SK-N-SH treated with all-trans-retinoic acid at 6 μM for 48 hours (cell line): ENCODE measurements at regions not wholly inside any gene's neighbourhood (a gene's known extent, or its start where the extent isn't known, plus 50 kb on each side); places are given as distances from the start of the nearest gene placed in this dataset.

ENCODE experiments used
- ATAC-seq: fragments of 200-7000 bp; cut with Tn5 transposase; 3 replicates; pipeline ENCODE4 v1.9.1; 2020; ENCODE audit warnings: mild to moderate bottlenecking, moderate library complexity
- ARNTL ChIP-seq: fragments of 450-650 bp; formaldehyde crosslinking; IDR thresholded peaks from 2 replicates; pipeline ENCODE4 v1.5.0; 2020; ENCODE audit warnings: low read depth, mild to moderate bottlenecking, moderate library complexity, borderline replicate concordance
- BACH2 ChIP-seq: fragments of 250-450 bp; sonication (Bioruptor Pico); IDR thresholded peaks from 2 replicates; pipeline ENCODE4 v1.9.0; 2021; ENCODE audit warnings: mild to moderate bottlenecking, borderline replicate concordance
- CREB5 ChIP-seq: fragments of 250-450 bp; sonication (Bioruptor Pico); IDR thresholded peaks from 2 replicates; pipeline ENCODE4 v1.5.1; 2020; ENCODE audit warnings: low read depth, mild to moderate bottlenecking, moderate library complexity
- CSDC2 ChIP-seq: fragments of 250-450 bp; sonication (Bioruptor Pico); IDR thresholded peaks from 2 replicates; pipeline ENCODE4 v1.5.0; 2020; ENCODE audit warnings: mild to moderate bottlenecking, moderate library complexity
- CSRNP3 ChIP-seq: fragments of 250-450 bp; sonication (Bioruptor Pico); IDR thresholded peaks from 2 replicates; pipeline ENCODE4 v1.5.1; 2021; ENCODE audit warnings: mild to moderate bottlenecking, moderate library complexity
- GLIS3 ChIP-seq: fragments of 250-450 bp; sonication (Bioruptor Pico); IDR thresholded peaks from 2 replicates; pipeline ENCODE4 v1.5.0; 2020; ENCODE audit warnings: mild to moderate bottlenecking, moderate library complexity
- ISL1 ChIP-seq: fragments of 250-450 bp; sonication (Bioruptor Pico); IDR thresholded peaks from 2 replicates; pipeline ENCODE4 v2.1.2; 2022; ENCODE audit warnings: mild to moderate bottlenecking, moderate library complexity
- OSR1 ChIP-seq: fragments of 250-450 bp; sonication (Bioruptor Pico); IDR thresholded peaks from 2 replicates; pipeline ENCODE4 v1.8.0; 2022; ENCODE audit warnings: moderate library complexity, mild to moderate bottlenecking, inconsistent platforms
- PATZ1 ChIP-seq: fragments of 250-450 bp; sonication (Bioruptor Pico); IDR thresholded peaks from 2 replicates; pipeline ENCODE4 v1.8.0; 2020; ENCODE audit warnings: mild to moderate bottlenecking, moderate library complexity, borderline replicate concordance
- POU6F1 ChIP-seq: fragments of 250-450 bp; sonication (Bioruptor Pico); IDR thresholded peaks from 2 replicates; pipeline ENCODE4 v1.8.0; 2021; ENCODE audit warnings: low read depth, mild to moderate bottlenecking, moderate library complexity, borderline replicate concordance
- PPARA ChIP-seq: fragments of 250-450 bp; sonication (Bioruptor Pico); IDR thresholded peaks from 2 replicates; pipeline ENCODE4 v1.5.0; 2020; ENCODE audit warnings: mild to moderate bottlenecking, borderline replicate concordance
- RARB ChIP-seq: fragments of 250-450 bp; sonication (Bioruptor Pico); IDR thresholded peaks from 2 replicates; pipeline ENCODE4 v1.8.0; 2021; ENCODE audit warnings: mild to moderate bottlenecking, moderate library complexity
- SNAI2 ChIP-seq: fragments of 250-450 bp; sonication (Bioruptor Pico); IDR thresholded peaks from 2 replicates; pipeline ENCODE4 v1.5.0; 2020; ENCODE audit warnings: mild to moderate bottlenecking, moderate library complexity
- TCF4 ChIP-seq: fragments of 250-450 bp; sonication (Bioruptor Pico); IDR thresholded peaks from 2 replicates; pipeline ENCODE4 v1.8.0; 2021; ENCODE audit warnings: mild to moderate bottlenecking, moderate library complexity, borderline replicate concordance
- TOX ChIP-seq: fragments of 250-450 bp; sonication (Bioruptor Pico); IDR thresholded peaks from 2 replicates; pipeline ENCODE4 v1.8.0; 2021; ENCODE audit warnings: mild to moderate bottlenecking, moderate library complexity, borderline replicate concordance
- TSHZ2 ChIP-seq: fragments of 250-450 bp; sonication (Bioruptor Pico); IDR thresholded peaks from 2 replicates; pipeline ENCODE4 v1.5.0; 2020; ENCODE audit warnings: mild to moderate bottlenecking, moderate library complexity
- ZC3H10 ChIP-seq: fragments of 250-450 bp; sonication (Bioruptor Pico); IDR thresholded peaks from 2 replicates; pipeline ENCODE4 v1.5.1; 2021; ENCODE audit warnings: mild to moderate bottlenecking, moderate library complexity
- ZFP3 ChIP-seq: fragments of 250-450 bp; sonication (Bioruptor Pico); IDR thresholded peaks from 2 replicates; pipeline ENCODE4 v1.5.0; 2020; ENCODE audit warnings: mild to moderate bottlenecking, moderate library complexity
- ZFP30 ChIP-seq: fragments of 450-650 bp; formaldehyde crosslinking; IDR thresholded peaks from 2 replicates; pipeline ENCODE4 v1.5.0; 2022; ENCODE audit warnings: mild to moderate bottlenecking, moderate library complexity
- ZNF565 ChIP-seq: fragments of 450-650 bp; formaldehyde crosslinking; conservative IDR thresholded peaks from 2 replicates; pipeline ENCODE4 v1.5.0; 2020; ENCODE audit warnings: low read depth, mild to moderate bottlenecking, moderate library complexity
- ZNF70 ChIP-seq: fragments of 450-650 bp; formaldehyde crosslinking; IDR thresholded peaks from 2 replicates; pipeline ENCODE4 v1.5.0; 2020; ENCODE audit warnings: mild to moderate bottlenecking, moderate library complexity

- no peak for ATAC-seq
- TF ChIP-seq CSRNP3 (CRISPR knock-in tag), result no peak
- TF ChIP-seq SNAI2 (CRISPR knock-in tag), result no peak
- TF ChIP-seq CREB5 (CRISPR knock-in tag), result no peak
- no peak for TF ChIP-seq ZFP3
- TF ChIP-seq PPARA, result no peak
- no peak for TF ChIP-seq ZNF70 (CRISPR knock-in tag)
- no peak for TF ChIP-seq PATZ1 (CRISPR knock-in tag)
- no peak for TF ChIP-seq POU6F1 (CRISPR knock-in tag)
- no peak for TF ChIP-seq RARB (CRISPR knock-in tag)
- no peak for TF ChIP-seq CSDC2 (CRISPR knock-in tag)
- no peak for TF ChIP-seq ARNTL (CRISPR knock-in tag)
- TF ChIP-seq ZFP30 (CRISPR knock-in tag), result no peak
- TF ChIP-seq ISL1, result no peak
- TF ChIP-seq TCF4 (CRISPR knock-in tag), result no peak
- TF ChIP-seq GLIS3, result no peak
- no peak for TF ChIP-seq TOX (CRISPR knock-in tag)
- TF ChIP-seq ZNF565 (CRISPR knock-in tag), result no peak
- no peak for TF ChIP-seq ZC3H10 (CRISPR knock-in tag)
- no peak for TF ChIP-seq OSR1 (CRISPR knock-in tag)
- TF ChIP-seq TSHZ2 (CRISPR knock-in tag), result no peak
Measured at GRCh38 chr16:87094556-87094865, 222.7 kb downstream of the C16orf95 start.

- no peak for ATAC-seq
- TF ChIP-seq ARNTL (CRISPR knock-in tag), result no peak
- TF ChIP-seq GLIS3, result no peak
- no peak for TF ChIP-seq ZNF565 (CRISPR knock-in tag)
- TF ChIP-seq SNAI2 (CRISPR knock-in tag), result no peak
- no peak for TF ChIP-seq PATZ1 (CRISPR knock-in tag)
- TF ChIP-seq OSR1 (CRISPR knock-in tag), result no peak
- TF ChIP-seq TSHZ2 (CRISPR knock-in tag), result no peak
- no peak for TF ChIP-seq BACH2
- no peak for TF ChIP-seq PPARA
- TF ChIP-seq CREB5 (CRISPR knock-in tag), result no peak
- no peak for TF ChIP-seq ISL1
- no peak for TF ChIP-seq CSDC2 (CRISPR knock-in tag)
- no peak for TF ChIP-seq ZC3H10 (CRISPR knock-in tag)
- no peak for TF ChIP-seq POU6F1 (CRISPR knock-in tag)
- TF ChIP-seq, all 23 proteins: peak for 0
Measured at GRCh38 chr16:87095271-87095670, 221.9 kb downstream of the C16orf95 start.
